ENCODE measurements at regions not wholly inside any gene's neighbourhood (a gene's known extent, or its start where the extent isn't known, plus 50 kb on each side); places are given as distances from the start of the nearest gene placed in this dataset.

- no peak overlapping the region for H3K27ac ChIP-seq (ENCODE audit: low read depth, low read length)
- no peak for TF ChIP-seq SP4 (IDR thresholded peaks at IDR 0.05; ENCODE audit: low read length)
- no peak for TF ChIP-seq RNF2 (IDR thresholded peaks at IDR 0.05; ENCODE audit: borderline replicate concordance, low read depth, low read length, missing control alignments, poor library complexity, severe bottlenecking)
- TF ChIP-seq POLR2AphosphoS5 (IDR thresholded peaks at IDR 0.05; ENCODE audit: low read depth, low read length): no peak
- no peak for TF ChIP-seq BCL11A (IDR thresholded peaks at IDR 0.05; ENCODE audit: low read depth in 2 of 2, low read length in 2 of 2)
- no peak for TF ChIP-seq BRCA1 (IDR thresholded peaks at IDR 0.05; ENCODE audit: low read depth, low read length)
- no peak for TF ChIP-seq TAF7 (optimal IDR thresholded peaks at IDR 0.05; ENCODE audit: borderline replicate concordance, low read depth, low read length)
- TF ChIP-seq TCF12 (IDR thresholded peaks at IDR 0.05; ENCODE audit: low read depth, low read length): no peak
- TF ChIP-seq ZNF274 (IDR thresholded peaks at IDR 0.05; ENCODE audit: borderline replicate concordance, extremely low read depth, low read length): no peak
- no peak for TF ChIP-seq SRF (IDR thresholded peaks at IDR 0.05; ENCODE audit: low read depth, low read length)
- no peak for TF ChIP-seq PHF8 (conservative IDR thresholded peaks at IDR 0.05; ENCODE audit: low read depth, low read length)
- no peak for TF ChIP-seq NANOG (IDR thresholded peaks at IDR 0.05; ENCODE audit: insufficient read depth, low read depth, low read length, poor library complexity, severe bottlenecking)
- no peak for TF ChIP-seq RAD21 (IDR thresholded peaks at IDR 0.05 in 1 of 2, conservative IDR thresholded peaks at IDR 0.05 in 1 of 2; ENCODE audit: low read depth in 2 of 2, low read length in 2 of 2)
- no peak for TF ChIP-seq KDM1A (IDR thresholded peaks at IDR 0.05; ENCODE audit: borderline replicate concordance, low read length)
- no peak for TF ChIP-seq HDAC6 (IDR thresholded peaks at IDR 0.05; ENCODE audit: low read depth, low read length)
Observed at GRCh38 chr1:214739621-214740238, 136.7 kb downstream of the CENPF start.

More at GRCh38 chr1:214739621-214740238, 136.7 kb downstream of the CENPF start:
- POLR2A ChIA-PET (ENCODE audit: partially characterized antibody): no interaction called here
- Histone ChIP-seq H2BK5ac (ENCODE audit: low read depth, low read length) (no peak overlapping the region), H3K79me2 (ENCODE audit: control insufficient read depth in 1 of 2, insufficient read depth in 2 of 2, low read length in 2 of 2) (no peaks in the 10 kb centered on the region), H3K14ac (ENCODE audit: insufficient read length) (no peak overlapping the region), H3K27me3 (replicated peaks in 1 of 4; ENCODE audit: control insufficient read depth in 3 of 4, extremely low read depth in 1 of 4, insufficient read depth in 3 of 4, low read length in 3 of 4) (no peaks in the 10 kb centered on the region), H3K4me2 (ENCODE audit: insufficient read depth in 1 of 2, low read depth in 2 of 2, low read length in 2 of 2) (no peak overlapping the region), H3K4ac (replicated peaks; ENCODE audit: insufficient read length, low read depth, low read length) (no peak overlapping the region), H2AFZ (ENCODE audit: low read length) (no peak overlapping the region), H3K18ac (ENCODE audit: extremely low read depth, low read length) (no peak overlapping the region), H2BK15ac (ENCODE audit: low read length) (no peak overlapping the region), H3K56ac (replicated peaks; ENCODE audit: insufficient read length, low read depth, low read length) (no peak overlapping the region), H4K20me1 (replicated peaks in 1 of 2; ENCODE audit: control insufficient read depth in 1 of 2, insufficient read depth in 2 of 2, low read length in 2 of 2) (no peaks in the 10 kb centered on the region), H3K36me3 (ENCODE audit: control insufficient read depth in 2 of 4, insufficient read depth in 4 of 4, low read length in 3 of 4) (no peaks in the 10 kb centered on the region), H2BK20ac (ENCODE audit: low read length) (no peak overlapping the region), H3K79me1 (ENCODE audit: low read depth, low read length) (no peaks in the 10 kb centered on the region), H2AK5ac (ENCODE audit: low read depth, low read length) (no peak overlapping the region), H4K5ac (ENCODE audit: insufficient read length, low read depth, low read length) (no peak overlapping the region), H3K9me3 (ENCODE audit: insufficient read depth in 2 of 2, low read depth in 1 of 2, low read length in 1 of 2) (no peaks in the 10 kb centered on the region), H4K91ac (replicated peaks; ENCODE audit: insufficient read length, low read length) (no peak overlapping the region), H3K4me1 (replicated peaks in 1 of 4; ENCODE audit: control insufficient read depth in 3 of 4, insufficient read depth in 4 of 4, low read length in 3 of 4) (no peaks in the 10 kb centered on the region), H3K23ac (ENCODE audit: insufficient read length) (no peak overlapping the region), H3K4me3 (ENCODE audit: extremely low read depth in 1 of 4, insufficient read depth in 2 of 4, low read depth in 3 of 4, low read length in 4 of 4) (no peak overlapping the region), H2BK12ac (ENCODE audit: low read depth, low read length) (no peak overlapping the region), H2BK120ac (replicated peaks; ENCODE audit: low read depth, low read length) (no peak overlapping the region), H3K23me2 (ENCODE audit: low read depth, low read length) (no peaks in the 10 kb centered on the region), H4K8ac (ENCODE audit: extremely low read depth, insufficient read depth, low read length) (no peak overlapping the region), H3K9ac (replicated peaks in 1 of 4; ENCODE audit: extremely low read depth in 1 of 4, low read depth in 3 of 4, low read length in 3 of 4) (no peak overlapping the region)
- CTCF ChIA-PET (ENCODE audit: partially characterized antibody): no interaction called here
- no peak for FAIRE-seq
- DNase-seq (ENCODE audit: low read depth in 1 of 2, low spot score in 2 of 2): no peak
- WGBS, 2 experiments (ENCODE audit: extremely low coverage in 1 of 2, insufficient coverage in 1 of 2, insufficient read length in 1 of 2, insufficient replicate concordance in 2 of 2, low coverage in 1 of 2, low lambda C conversion rate in 2 of 2, missing lambda C conversion rate in 1 of 2): 82% methylated on average over 1 of the region's 1 CpG; no CpG with 5 or more reads in 1 of the 2 experiments
